MM.1S (cell line): ENCODE measurements at regions not wholly inside any gene's neighbourhood (a gene's known extent, or its start where the extent isn't known, plus 50 kb on each side); places are given as distances from the start of the nearest gene placed in this dataset.

Experiments
- DNase-seq: peaks from one replicate; pipeline ENCODE4 v3.0.0-alpha.2; 2015
- H2AFZ ChIP-seq: fragments of 300-600 bp; sonication (generic); 2 replicates; pipeline ENCODE4 v1.6.0; 2016; ENCODE audit warnings: antibody characterized with exemption, low read length
- H3F3A ChIP-seq: fragments of 300-600 bp; sonication (generic); 2 replicates; pipeline ENCODE4 v1.6.1; 2016; ENCODE audit warnings: mild to moderate bottlenecking, antibody characterized with exemption, low read length, moderate library complexity, mixed read lengths; ENCODE audit not compliant: insufficient read depth
- H3K27ac ChIP-seq: fragments of 300-600 bp; sonication (generic); 2 replicates; pipeline ENCODE4 v1.5.1; 2016; ENCODE audit warnings: mild to moderate bottlenecking, low read length
- H3K27me3 ChIP-seq: fragments of 300-600 bp; sonication (generic); replicated peaks from 2 replicates; pipeline ENCODE4 v1.6.0; 2016; ENCODE audit warnings: low read length; ENCODE audit not compliant: insufficient read depth
- H3K36me3 ChIP-seq: fragments of 300-600 bp; sonication (generic); replicated peaks from 2 replicates; pipeline ENCODE4 v1.6.1; 2016; ENCODE audit warnings: mild to moderate bottlenecking, low read length, mixed read lengths; ENCODE audit not compliant: insufficient read depth
- H3K4me1 ChIP-seq: fragments of 300-600 bp; sonication (generic); 2 replicates; pipeline ENCODE4 v1.6.1; 2016; ENCODE audit warnings: low read length, mixed read lengths
- H3K4me2 ChIP-seq: fragments of 300-600 bp; sonication (generic); 2 replicates; pipeline ENCODE4 v1.6.0; 2016; ENCODE audit warnings: low read depth, low read length
- H3K4me3 ChIP-seq: fragments of 300-600 bp; sonication (generic); 2 replicates; pipeline ENCODE4 v1.5.1; 2016; ENCODE audit warnings: low read length, mixed read lengths
- H3K79me2 ChIP-seq: fragments of 300-600 bp; sonication (generic); 2 replicates; pipeline ENCODE4 v1.6.1; 2016; ENCODE audit warnings: mixed run types, low read length, mixed read lengths
- H3K9ac ChIP-seq: fragments of 300-600 bp; sonication (generic); 2 replicates; pipeline ENCODE4 v1.6.1; 2016; ENCODE audit warnings: low read length, mixed read lengths
- H3K9me2 ChIP-seq: fragments of 300-600 bp; sonication (generic); replicated peaks from 2 replicates; pipeline ENCODE4 v1.6.1; 2016; ENCODE audit warnings: mild to moderate bottlenecking, low read length, mixed read lengths; ENCODE audit not compliant: insufficient read depth
- H3K9me3 ChIP-seq: fragments of 300-600 bp; sonication (generic); replicated peaks from 2 replicates; pipeline ENCODE4 v1.6.1; 2016; ENCODE audit warnings: mild to moderate bottlenecking, low read length, mixed read lengths; ENCODE audit not compliant: insufficient read depth
- H4K20me1 ChIP-seq: fragments of 300-600 bp; sonication (generic); 2 replicates; pipeline ENCODE4 v1.6.1; 2016; ENCODE audit warnings: mild to moderate bottlenecking, low read length, moderate library complexity, mixed read lengths; ENCODE audit not compliant: insufficient read depth
- CTCF ChIP-seq: fragments of 300-600 bp; sonication (generic); IDR thresholded peaks from 2 replicates; pipeline ENCODE4 v1.5.1; 2016; ENCODE audit warnings: antibody characterized with exemption, low read length, mixed read lengths
- EZH2 ChIP-seq: fragments of 300-600 bp; sonication (generic); optimal IDR thresholded peaks from 2 replicates; pipeline ENCODE3; 2017; ENCODE audit warnings: low read depth, mild to moderate bottlenecking, antibody characterized with exemption, low read length, mixed read lengths
- EZH2phosphoT487 ChIP-seq: fragments of 300-600 bp; sonication (generic); IDR thresholded peaks from 2 replicates; pipeline ENCODE4 v1.6.1; 2018; ENCODE audit warnings: antibody characterized with exemption, low read length

GRCh38 chr2:155162494-155162893 is 464.0 kb downstream of the KCNJ3 start:
- H3K27me3 ChIP-seq, result no peaks in the 10 kb centered on the region
- no peak overlapping the region for H3K4me3 ChIP-seq
- no peaks in the 10 kb centered on the region for H3K36me3 ChIP-seq
- no peaks in the 10 kb centered on the region for H3K9me3 ChIP-seq
- no peak overlapping the region for H3K4me2 ChIP-seq
- no peaks in the 10 kb centered on the region for H3F3A ChIP-seq
- no peak overlapping the region for H3K27ac ChIP-seq
- no peak for DNase-seq
- no peaks in the 10 kb centered on the region for H3K9me2 ChIP-seq
- no peaks in the 10 kb centered on the region for H3K79me2 ChIP-seq
- no peaks in the 10 kb centered on the region for H4K20me1 ChIP-seq
- TF ChIP-seq EZH2phosphoT487, result no peak
- no peak for TF ChIP-seq CTCF
- no peak for TF ChIP-seq EZH2
- no peaks in the 10 kb centered on the region for H3K4me1 ChIP-seq
- no peak overlapping the region for H2AFZ ChIP-seq
- H3K9ac ChIP-seq, result no peak overlapping the region

GRCh38 chr2:155161314-155161713 is 462.8 kb downstream of the KCNJ3 start:
- no peak overlapping the region for H3K27ac ChIP-seq

GRCh38 chr2:155157711-155158110 is 459.2 kb downstream of the KCNJ3 start:
- Histone ChIP-seq H3K79me2 (no peaks in the 10 kb centered on the region), H4K20me1 (no peaks in the 10 kb centered on the region), H3F3A (no peaks in the 10 kb centered on the region), H3K9ac (no peak overlapping the region), H3K9me2 (no peaks in the 10 kb centered on the region), H3K4me2 (no peak overlapping the region), H3K4me1 (no peaks in the 10 kb centered on the region), H2AFZ (no peak overlapping the region), H3K27ac (no peak overlapping the region), H3K9me3 (no peaks in the 10 kb centered on the region), H3K4me3 (no peak overlapping the region), H3K36me3 (no peaks in the 10 kb centered on the region), H3K27me3 (no peaks in the 10 kb centered on the region)
- TF ChIP-seq EZH2phosphoT487 (no peak), CTCF (no peak), EZH2 (no peak)
- DNase-seq, result no peak

More at GRCh38 chr2:155161314-155161713, 462.8 kb downstream of the KCNJ3 start:
- Histone ChIP-seq H3K9me3 (no peaks in the 10 kb centered on the region), H3F3A (no peaks in the 10 kb centered on the region), H3K9me2 (no peaks in the 10 kb centered on the region), H3K4me2 (no peak overlapping the region), H3K79me2 (no peaks in the 10 kb centered on the region), H4K20me1 (no peaks in the 10 kb centered on the region), H3K4me3 (no peak overlapping the region), H3K36me3 (no peaks in the 10 kb centered on the region), H3K27me3 (no peaks in the 10 kb centered on the region), H3K9ac (no peak overlapping the region), H2AFZ (no peak overlapping the region), H3K4me1 (no peaks in the 10 kb centered on the region)
- TF ChIP-seq CTCF, result no peak
- TF ChIP-seq EZH2phosphoT487, result no peak
- TF ChIP-seq EZH2, result no peak
- no peak for DNase-seq
